Ovary (tissue), 7 donors: ENCODE measurements at regions not wholly inside any gene's neighbourhood (a gene's known extent, or its start where the extent isn't known, plus 50 kb on each side); places are given as distances from the start of the nearest gene placed in this dataset.

ENCODE experiments used
- DNase-seq, 5 donors: peaks; one replicate each; pipeline ENCODE4 v3.0.0-alpha.2; 2019 to 2020
- H3K27ac ChIP-seq, 2 donors: fragments of 200-600 bp; one replicate each; pipeline versions ENCODE4 v1.5.1 to v1.8.0; 2019 to 2022
- H3K27me3 ChIP-seq: fragments of 200-600 bp; one replicate; pipeline ENCODE4 v1.8.0; 2022
- H3K36me3 ChIP-seq: fragments of 200-600 bp; sonication (generic); one replicate; pipeline ENCODE4 v1.5.1; 2019
- H3K4me1 ChIP-seq: one replicate; pipeline ENCODE4 v1.8.1; 2013; ENCODE audit warnings: mild to moderate bottlenecking, moderate library complexity; ENCODE audit not compliant: insufficient read depth
- H3K4me3 ChIP-seq: fragments of 200-600 bp; sonication (generic); one replicate; pipeline ENCODE4 v1.5.1; 2017
- H3K9me3 ChIP-seq, 2 donors: fragments of 200-600 bp in 1 of 2; sonication (generic) in 1 of 2; one replicate each; pipeline versions ENCODE4 v1.5.1 to v1.8.1; 2013 to 2019; ENCODE audit warnings: mild to moderate bottlenecking in 1 of 2, moderate library complexity in 1 of 2
- CTCF ChIP-seq, 3 donors: fragments of 450-650 bp in 2 of 3; fragments of 200-600 bp in 1 of 3; IDR thresholded peaks; one replicate each; pipeline versions ENCODE4 v1.5.1 to v1.8.0; 2016 to 2022; ENCODE audit warnings: antibody characterized with exemption in 3 of 3, mild to moderate bottlenecking in 1 of 3
- EP300 ChIP-seq: sonication (generic); formaldehyde crosslinking; IDR thresholded peaks from one replicate; pipeline ENCODE4 v1.6.1; 2017; ENCODE audit warnings: antibody characterized with exemption
- POLR2A ChIP-seq: fragments of 450-650 bp; IDR thresholded peaks from one replicate; pipeline ENCODE4 v1.6.1; 2017; ENCODE audit warnings: antibody characterized with exemption, mild to moderate bottlenecking, moderate library complexity
- WGBS, 3 donors: extraction: QIAGEN DNeasy Blood & Tissue Kit in 1 of 3; methylation state at CpG; one replicate each; pipeline versions ENCODE4 v1.1.5 to v1.1.7; 2013 to 2017; 5-methylcytosine and 5-hydroxymethylcytosine counted together
- intact Hi-C, 4 donors: fragments of 100-400 bp; cut with DNase I; formaldehyde crosslinking; loops; one replicate each; pipeline versions ENCODE4 v1.11.0 to v1.15.1; 2022 to 2023
- donor health status: DM: no; HTN: no; CAD: no; lungs with moderate emphysema.
- donor health status: DM: no; HTN: no; CAD: no.
- donor health status: Bipolar disorder and iron deficiency.
- donor health status: DM: no; HTN: no; CAD: no.
- donor health status: DM: yes; HTN: yes; CAD: no.

GRCh38 chr4:152038238-152038637 is 277.4 kb upstream of the GATB start:
- no peaks in the 10 kb centered on the region for H3K4me1 ChIP-seq
- H3K27ac ChIP-seq: no peak overlapping the region
- WGBS, 3 donors: 36 to 44% (median 39%) methylated on average over 3 of the region's 3 CpGs
- H3K27me3 ChIP-seq: no peaks in the 10 kb centered on the region
- no peaks in the 10 kb centered on the region for H3K36me3 ChIP-seq
- no peak overlapping the region for H3K4me3 ChIP-seq
- intact Hi-C loops: no loop called here
- H3K9me3 ChIP-seq: no peaks in the 10 kb centered on the region
- no peak for DNase-seq
- TF ChIP-seq EP300 (no peak), POLR2A (no peak), CTCF (IDR thresholded peaks at IDR 0.05) (no peak)

GRCh38 chr4:152037435-152037834 is 276.6 kb upstream of the GATB start:
- Histone ChIP-seq H3K9me3 (no peaks in the 10 kb centered on the region), H3K27ac (no peak overlapping the region), H3K4me1 (no peaks in the 10 kb centered on the region), H3K27me3 (no peaks in the 10 kb centered on the region), H3K36me3 (no peaks in the 10 kb centered on the region), H3K4me3 (no peak overlapping the region)
- WGBS, 3 donors: 83 to 100% (median 96%) methylated on average over 1 of the region's 1 CpG
- intact Hi-C loops: no loop called here
- DNase-seq: no peak
- TF ChIP-seq POLR2A (no peak), EP300 (no peak), CTCF (IDR thresholded peaks at IDR 0.05) (no peak)

GRCh38 chr4:152033621-152034020 is 272.8 kb upstream of the GATB start:
- 83 to 88% (median 83%) methylated on average over 6 of the region's 6 CpGs for WGBS, 3 donors
- Histone ChIP-seq H3K27me3 (no peaks in the 10 kb centered on the region), H3K9me3 (no peaks in the 10 kb centered on the region), H3K27ac (no peak overlapping the region), H3K4me3 (no peak overlapping the region), H3K4me1 (no peaks in the 10 kb centered on the region), H3K36me3 (no peaks in the 10 kb centered on the region)
- TF ChIP-seq EP300 (no peak), POLR2A (no peak), CTCF (IDR thresholded peaks at IDR 0.05) (no peak)
- intact Hi-C loops: no loop called here
- DNase-seq: no peak

DNA sequence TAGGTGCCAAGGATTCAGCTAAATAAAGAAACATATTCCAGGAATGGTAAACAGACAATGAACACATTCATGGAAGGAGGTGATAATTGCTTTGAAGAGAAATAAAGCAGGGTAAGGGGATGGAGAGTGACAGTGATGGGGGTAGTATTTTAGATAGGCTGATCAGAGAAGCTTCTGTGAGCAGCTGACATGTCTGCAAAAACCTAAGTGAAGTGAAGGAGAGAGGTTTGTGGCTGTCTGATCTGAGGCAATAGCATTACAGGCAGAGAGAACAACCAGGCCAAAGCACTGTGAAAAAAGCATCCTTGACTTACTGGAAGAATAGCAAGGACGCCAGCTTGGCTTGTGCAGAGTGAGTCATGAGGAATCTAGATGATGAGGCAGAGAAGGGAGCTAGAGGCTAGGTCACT is 271.9 kb upstream of the GATB start:
- Histone ChIP-seq H3K27ac (no peak overlapping the region), H3K36me3 (no peaks in the 10 kb centered on the region), H3K9me3 (no peaks in the 10 kb centered on the region), H3K4me1 (no peaks in the 10 kb centered on the region), H3K4me3 (no peak overlapping the region), H3K27me3 (no peaks in the 10 kb centered on the region)
- 13 to 22% (median 20%) methylated on average over 1 of the region's 1 CpG for WGBS, 3 donors
- intact Hi-C loops: no loop called here
- no peak for DNase-seq
- TF ChIP-seq CTCF (IDR thresholded peaks at IDR 0.05) (no peak), EP300 (no peak), POLR2A (no peak)

GRCh38 chr4:152029631-152030030 is 268.8 kb upstream of the GATB start:
- no peak for TF ChIP-seq POLR2A
- no peak for TF ChIP-seq EP300
- TF ChIP-seq CTCF (IDR thresholded peaks at IDR 0.05): no peak
- WGBS, 3 donors: 91 to 93% (median 92%) methylated on average over 6 of the region's 6 CpGs

More at GRCh38 chr4:152029631-152030030, 268.8 kb upstream of the GATB start:
- Histone ChIP-seq H3K9me3 (no peaks in the 10 kb centered on the region), H3K4me1 (no peaks in the 10 kb centered on the region), H3K27ac (no peak overlapping the region), H3K36me3 (no peaks in the 10 kb centered on the region), H3K27me3 (no peaks in the 10 kb centered on the region), H3K4me3 (no peak overlapping the region)
- intact Hi-C loops: no loop called here
- no peak for DNase-seq
